IMR-90 (cell line): ENCODE measurements at regions not wholly inside any gene's neighbourhood (a gene's known extent, or its start where the extent isn't known, plus 50 kb on each side); places are given as distances from the start of the nearest gene placed in this dataset.

ENCODE experiments used
- ATAC-seq: fragments of 200-7000 bp; cut with Tn5 transposase; 2 replicates; pipeline ENCODE4 v1.9.1; 2020; ENCODE audit warnings: low read depth, mild to moderate bottlenecking, moderate library complexity
- BruUV-seq: library from RNA; stranded (reverse); fragments of 400-500 nt; replicated peaks from 2 replicates; lab custom pipeline; 2021; lab: Mats Ljungman, UMichigan
- CTCF ChIA-PET: fragments of 300-600 bp; formaldehyde crosslinking; extraction: SDS; loops from one replicate; lab custom pipeline; 2021; ENCODE audit warnings: antibody characterized with exemption; lab: Yijun Ruan, JAX
- POLR2A ChIA-PET: fragments of 300-600 bp; sonication (Branson Sonifier 250); formaldehyde crosslinking; loops from one replicate; lab custom pipeline; 2022; ENCODE audit warnings: antibody characterized with exemption; ENCODE audit not compliant: unreplicated experiment; lab: Charles Lee
- DNase-seq: peaks from one replicate; pipeline ENCODE4 v3.0.0; 2013
- H2AFZ ChIP-seq: replicated peaks from 2 replicates; pipeline ENCODE3; 2013; ENCODE audit warnings: low read length, mild to moderate bottlenecking; ENCODE audit not compliant: poor library complexity
- H2AK5ac ChIP-seq: 2 replicates; pipeline ENCODE4 v1.6.1; 2013; ENCODE audit warnings: low read depth, low read length, inconsistent platforms
- H2AK9ac ChIP-seq: replicated peaks from 2 replicates; pipeline ENCODE3; 2013; ENCODE audit warnings: mild to moderate bottlenecking, low read depth, low read length, moderate library complexity; ENCODE audit not compliant: poor library complexity
- H2BK120ac ChIP-seq: 2 replicates; pipeline ENCODE4 v1.6.1; 2013; ENCODE audit warnings: low read depth, low read length, inconsistent platforms
- H2BK15ac ChIP-seq: 3 replicates; pipeline ENCODE4 v1.6.1; 2013; ENCODE audit warnings: low read depth, low read length, inconsistent platforms
- H2BK20ac ChIP-seq: 2 replicates; pipeline ENCODE4 v1.6.1; 2013; ENCODE audit warnings: low read depth, mild to moderate bottlenecking, inconsistent platforms, low read length, moderate library complexity
- H2BK5ac ChIP-seq: 2 replicates; pipeline ENCODE4 v1.6.1; 2013; ENCODE audit warnings: mild to moderate bottlenecking, low read depth, low read length, inconsistent platforms; ENCODE audit not compliant: poor library complexity, severe bottlenecking
- H3K14ac ChIP-seq: replicated peaks from 2 replicates; pipeline ENCODE4 v1.6.1; 2013; ENCODE audit warnings: low read depth, low read length, inconsistent platforms
- H3K18ac ChIP-seq: 2 replicates; pipeline ENCODE4 v1.6.1; 2013; ENCODE audit warnings: low read depth, low read length, control low read depth
- H3K23ac ChIP-seq: 2 replicates; pipeline ENCODE4 v1.6.1; 2013; ENCODE audit warnings: low read depth, low read length, inconsistent platforms
- H3K27ac ChIP-seq: 2 replicates; pipeline ENCODE4 v1.5.1; 2013; ENCODE audit warnings: mild to moderate bottlenecking, control low read depth, low read length; ENCODE audit not compliant: insufficient read depth
- H3K27me3 ChIP-seq: 2 replicates; pipeline ENCODE4 v1.6.1; 2013; ENCODE audit warnings: low read length; ENCODE audit not compliant: control insufficient read depth, insufficient read depth
- H3K36me3 ChIP-seq: 2 replicates; pipeline ENCODE4 v1.6.1; 2013; ENCODE audit warnings: low read length, mixed read lengths; ENCODE audit not compliant: control insufficient read depth, insufficient read depth
- H3K4ac ChIP-seq: 2 replicates; pipeline ENCODE4 v1.6.1; 2013; ENCODE audit warnings: low read depth, low read length, inconsistent platforms
- H3K4me1 ChIP-seq: 2 replicates; pipeline ENCODE4 v1.6.1; 2013; ENCODE audit warnings: low read length, mixed read lengths; ENCODE audit not compliant: control insufficient read depth, insufficient read depth
- H3K4me2 ChIP-seq: 2 replicates; pipeline ENCODE4 v1.6.1; 2013; ENCODE audit warnings: low read depth, mild to moderate bottlenecking, control low read depth, low read length, moderate library complexity
- H3K4me3 ChIP-seq: 2 replicates; pipeline ENCODE4 v1.5.1; 2013; ENCODE audit warnings: low read depth, mild to moderate bottlenecking, control low read depth, low read length, moderate library complexity; ENCODE audit not compliant: insufficient read depth
- H3K56ac ChIP-seq: 2 replicates; pipeline ENCODE4 v1.6.1; 2013; ENCODE audit warnings: low read length, inconsistent platforms; ENCODE audit not compliant: insufficient read depth; ENCODE audit errors: extremely low read depth
- H3K79me1 ChIP-seq, 2 experiments: 2 replicates each; pipeline ENCODE4 v1.6.1; 2013; ENCODE audit warnings: low read length in 2 of 2, inconsistent platforms in 1 of 2, low read depth in 1 of 2
- H3K9ac ChIP-seq: 2 replicates; pipeline ENCODE4 v1.6.1; 2013; ENCODE audit warnings: low read depth, low read length, control low read depth
- H3K9me1 ChIP-seq: 2 replicates; pipeline ENCODE4 v1.6.1; 2013; ENCODE audit warnings: low read length, inconsistent platforms; ENCODE audit not compliant: insufficient read depth
- H3K9me3 ChIP-seq: 2 replicates; pipeline ENCODE4 v1.6.1; 2013; ENCODE audit warnings: low read length; ENCODE audit not compliant: control insufficient read depth, insufficient read depth
- H4K20me1 ChIP-seq: 2 replicates; pipeline ENCODE4 v1.6.1; 2013; ENCODE audit warnings: low read length, inconsistent platforms; ENCODE audit not compliant: insufficient read depth
- H4K5ac ChIP-seq: 2 replicates; pipeline ENCODE4 v1.6.1; 2013; ENCODE audit warnings: mild to moderate bottlenecking, low read depth, low read length, control low read depth
- H4K8ac ChIP-seq, 2 experiments: 2 replicates each; pipeline ENCODE4 v1.6.1; 2013; ENCODE audit warnings: low read depth in 2 of 2, low read length in 2 of 2, control low read depth in 1 of 2, inconsistent platforms in 1 of 2
- H4K91ac ChIP-seq: 2 replicates; pipeline ENCODE4 v1.6.1; 2013; ENCODE audit warnings: low read depth, low read length, inconsistent platforms; ENCODE audit not compliant: insufficient read depth
- CEBPB ChIP-seq: IDR thresholded peaks from 2 replicates; pipeline ENCODE4 v1.6.1; 2012; ENCODE audit warnings: low read depth, low read length, improper control_type of control experiment
- MAFK ChIP-seq: IDR thresholded peaks from 2 replicates; pipeline ENCODE4 v1.6.1; 2012; ENCODE audit warnings: low read depth, low read length, improper control_type of control experiment
- POLR2A ChIP-seq: IDR thresholded peaks from 2 replicates; pipeline ENCODE4 v1.6.1; 2012; ENCODE audit warnings: mild to moderate bottlenecking, low read depth, low read length
- SMC3 ChIP-seq: fragments of 150-350 bp; IDR thresholded peaks from 2 replicates; pipeline ENCODE4 v1.6.1; 2016; ENCODE audit warnings: low read depth, mild to moderate bottlenecking, antibody characterized with exemption, low read length, moderate library complexity
- WGBS, 2 experiments: methylation state at CpG; one replicate each; pipeline versions ENCODE4 v1.1.5 to v1.1.7; 2013; ENCODE audit warnings: missing lambda C conversion rate in 2 of 2; ENCODE audit not compliant: insufficient read length in 1 of 2; ENCODE audit errors: extremely low coverage in 2 of 2; 5-methylcytosine and 5-hydroxymethylcytosine counted together
- dilution Hi-C: fragments of 300-500 bp; cut with HindIII; formaldehyde crosslinking; loops from one replicate; pipeline ENCODE4 v1.14.3; 2018; ENCODE audit warnings: low sequenced_read_pairs; ENCODE audit not compliant: unreplicated experiment
- in situ Hi-C: fragments of 300-500 bp; cut with MboI; formaldehyde crosslinking; loops from 3 replicates; pipeline ENCODE4 v1.14.3; 2019; ENCODE audit warnings: low sequenced_read_pairs, inconsistent platforms, mixed read lengths
- intact Hi-C: fragments of 100-400 bp; cut with micrococcal nuclease; formaldehyde crosslinking; loops from 2 replicates; pipeline ENCODE4 v1.10.0; 2022

- POLR2A ChIA-PET = no interaction called here
- no peak for ATAC-seq
- no peak overlapping the region for H3K14ac ChIP-seq
These were observed 826.7 kb upstream of the ACVR2A start for GRCh38 chr2:147017951-147018645.

More at GRCh38 chr2:147017951-147018645, 826.7 kb upstream of the ACVR2A start:
- Histone ChIP-seq H3K9me3 (peaks cover 5% of the 10 kb centered on the region), H2BK5ac (no peak overlapping the region), H4K5ac (no peak overlapping the region; the same call in 1 of the 2 replicates), H2AK5ac (no peak overlapping the region), H3K9me1 (no peaks in the 10 kb centered on the region), H2AFZ (no peak overlapping the region), H3K79me1 (no peaks in the 10 kb centered on the region), H2BK15ac (no peak overlapping the region), H2BK20ac (no peak overlapping the region), H3K4me3 (no peak overlapping the region), H3K18ac (peak overlapping the region; percentile 29; the same call in 1 of the 2 replicates), H3K27me3 (no peaks in the 10 kb centered on the region; the same call in 1 of the 2 replicates), H4K20me1 (no peaks in the 10 kb centered on the region), H4K91ac (no peak overlapping the region), H3K27ac (no peak overlapping the region), H3K9ac (no peak overlapping the region), H2AK9ac (no peak overlapping the region), H2BK120ac (no peak overlapping the region), H3K4ac (no peak overlapping the region), H3K23ac (no peak overlapping the region), H4K8ac (no peak overlapping the region), H3K36me3 (no peaks in the 10 kb centered on the region), H3K56ac (no peak overlapping the region), H3K4me2 (no peak overlapping the region), H3K4me1 (no peaks in the 10 kb centered on the region)
- in situ Hi-C loops = no loop called here
- TF ChIP-seq POLR2A (no peak), SMC3 (no peak), CEBPB (no peak), MAFK (no peak)
- DNase-seq = no peak
- no CpG with 5 or more reads among the region's 6 CpGs for WGBS, 2 experiments
- no TSS peak for BruUV-seq
- CTCF ChIA-PET = no interaction called here
- dilution Hi-C loops = no loop called here
- intact Hi-C loops = no loop called here
